Spleen (tissue), 11 donors: ENCODE measurements at regions not wholly inside any gene's neighbourhood (a gene's known extent, or its start where the extent isn't known, plus 50 kb on each side); places are given as distances from the start of the nearest gene placed in this dataset.
"Not testable (repeated sequence)": the region's sequence is repeated elsewhere in the genome, so short reads cannot be mapped to it uniquely, and the experiment has no call there.

Experiments used
- DNase-seq: peaks from one replicate; pipeline ENCODE4 v3.0.0-alpha.2; 2020
- H3K27ac ChIP-seq, 8 donors: fragments of 200-600 bp; sonication (generic) in 7 of 8; 1 replicate in 4 of 8; 2 replicates in 4 of 8; pipeline versions ENCODE4 v1.5.0 to v1.8.0; 2016 to 2021; ENCODE audit warnings: inconsistent platforms in 4 of 8, mild to moderate bottlenecking in 4 of 8, moderate library complexity in 1 of 8
- H3K27me3 ChIP-seq, 7 donors: fragments of 200-600 bp; sonication (generic) in 6 of 7; replicated peaks in 1 of 7; 1 replicate in 4 of 7; 2 replicates in 3 of 7; pipeline versions ENCODE4 v1.5.0 to v1.8.0; 2016 to 2021; ENCODE audit warnings: inconsistent platforms in 3 of 7, mild to moderate bottlenecking in 1 of 7
- H3K36me3 ChIP-seq, 6 donors: fragments of 200-600 bp; sonication (generic) in 5 of 6; 1 replicate in 4 of 6; 2 replicates in 2 of 6; pipeline versions ENCODE4 v1.5.0 to v1.8.0; 2016 to 2021; ENCODE audit warnings: inconsistent platforms in 2 of 6
- H3K4me1 ChIP-seq, 6 donors: fragments of 200-600 bp; sonication (generic) in 5 of 6; 1 replicate in 3 of 6; 2 replicates in 3 of 6; pipeline versions ENCODE4 v1.5.0 to v1.8.0; 2016 to 2021; ENCODE audit warnings: inconsistent platforms in 3 of 6
- H3K4me3 ChIP-seq, 8 donors: fragments of 200-600 bp; sonication (generic) in 7 of 8; 1 replicate in 4 of 8; 2 replicates in 4 of 8; pipeline versions ENCODE4 v1.5.0 to v1.8.0; 2016 to 2021; ENCODE audit warnings: inconsistent platforms in 4 of 8, mild to moderate bottlenecking in 4 of 8, moderate library complexity in 2 of 8
- H3K9me3 ChIP-seq, 8 donors: fragments of 200-600 bp; sonication (generic) in 7 of 8; 1 replicate in 4 of 8; 2 replicates in 4 of 8; pipeline versions ENCODE4 v1.5.0 to v1.8.0; 2016 to 2021; ENCODE audit warnings: inconsistent platforms in 4 of 8
- CTCF ChIP-seq, 11 experiments: fragments of 200-600 bp in 7 of 11; fragments of 450-650 bp in 4 of 11; sonication (generic) in 4 of 11; IDR thresholded peaks in 8 of 11; conservative IDR thresholded peaks in 3 of 11; 1 replicate in 7 of 11; 2 replicates in 4 of 11; pipeline versions ENCODE4 v1.4.0 to v1.8.0; 2016 to 2021; ENCODE audit warnings: antibody characterized with exemption in 11 of 11, inconsistent platforms in 4 of 11, mild to moderate bottlenecking in 1 of 11
- POLR2A ChIP-seq, 3 donors: fragments of 450-650 bp; IDR thresholded peaks; one replicate each; pipeline ENCODE4 v1.5.1; 2017; ENCODE audit warnings: antibody characterized with exemption in 3 of 3, mild to moderate bottlenecking in 1 of 3
- POLR2AphosphoS5 ChIP-seq, 3 donors: sonication (generic); formaldehyde crosslinking; IDR thresholded peaks; one replicate each; pipeline ENCODE4 v1.5.1; 2017; ENCODE audit warnings: antibody characterized with exemption in 3 of 3
- WGBS, 5 donors: extraction: QIAGEN DNeasy Blood & Tissue Kit in 3 of 5; methylation state at CpG; one replicate each; pipeline versions ENCODE4 v1.1.5 to v1.1.7; 2013 to 2018; 5-methylcytosine and 5-hydroxymethylcytosine counted together
- intact Hi-C: fragments of 100-400 bp; cut with DNase I; formaldehyde crosslinking; loops from one replicate; pipeline ENCODE4 v1.15.0; 2023; ENCODE audit warnings: low total_unique reads
- donor health status: healthy with polysubstance abuse.
- donor health status: DM: no; HTN: no; CAD: no; lungs with moderate emphysema.
- donor health status: DM: no; HTN: no; CAD: no.
- donor health status: Bipolar disorder and iron deficiency.
- donor health status: healthy.
- donor health status: DM: no; HTN: no; CAD: no.
- donor health status: DM: yes; HTN: yes; CAD: no.

- intact Hi-C loops: no loop called here
- Histone ChIP-seq H3K4me3 (no peak overlapping the region), H3K9me3 (peaks cover 0 to 5% (median 0%) of the 10 kb centered on the region in 8 donors), H3K36me3 (no peaks in the 10 kb centered on the region), H3K27me3 (no peaks in the 10 kb centered on the region), H3K4me1 (no peaks in the 10 kb centered on the region), H3K27ac (no peak overlapping the region)
- DNase-seq: no peak
- 75 to 90% (median 82%) methylated on average over 3 of the region's 3 CpGs for WGBS, 5 donors
- no peak for TF ChIP-seq CTCF (IDR thresholded peaks at IDR 0.05 in 8 of 11, conservative IDR thresholded peaks at IDR 0.05 in 3 of 11)
- no peak for TF ChIP-seq POLR2A (IDR thresholded peaks at IDR 0.05)
- TF ChIP-seq POLR2AphosphoS5 (IDR thresholded peaks at IDR 0.05): no peak
Observed at GRCh38 chr2:145792745-145793144, 1272.8 kb upstream of the ZEB2 start.

DNA sequence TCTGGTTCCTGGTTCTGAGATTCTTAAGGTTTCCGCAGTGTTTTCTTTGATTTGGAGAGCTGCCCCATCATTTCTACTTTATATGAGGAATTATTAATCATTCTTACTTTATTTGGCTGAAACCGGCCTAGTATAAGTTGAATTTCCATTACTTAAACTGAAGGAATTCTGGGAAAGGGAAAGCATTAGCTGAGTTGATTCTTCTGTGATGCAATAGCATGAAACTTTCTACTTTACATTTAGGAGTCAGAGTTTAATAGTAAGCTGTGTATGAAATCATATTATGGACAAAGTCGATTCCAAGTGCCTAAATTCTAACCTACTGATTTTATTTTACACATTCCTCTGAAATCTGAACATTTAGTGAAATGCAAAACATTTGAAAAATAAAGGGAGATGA is 1269.7 kb upstream of the ZEB2 start:
- Histone ChIP-seq H3K9me3 (peaks cover 0 to 14% (median 2%) of the 10 kb centered on the region in 8 donors), H3K4me3 (no peak overlapping the region), H3K27ac (no peak overlapping the region), H3K36me3 (no peaks in the 10 kb centered on the region), H3K4me1 (no peaks in the 10 kb centered on the region), H3K27me3 (no peaks in the 10 kb centered on the region)
- intact Hi-C loops: no loop called here
- 88 to 95% (median 91%) methylated on average over 3 of the region's 3 CpGs for WGBS, 5 donors
- DNase-seq: no peak
- TF ChIP-seq POLR2A (IDR thresholded peaks at IDR 0.05) (no peak), POLR2AphosphoS5 (IDR thresholded peaks at IDR 0.05) (no peak), CTCF (IDR thresholded peaks at IDR 0.05 in 8 of 11, conservative IDR thresholded peaks at IDR 0.05 in 3 of 11) (no peak)

- H3K9me3 ChIP-seq: peaks cover 0 to 14% (median 2%) of the 10 kb centered on the region in 8 donors
- H3K27ac ChIP-seq, H3K4me1 ChIP-seq, DNase-seq, intact Hi-C loops, H3K4me3 ChIP-seq, H3K27me3 ChIP-seq, H3K36me3 ChIP-seq: not testable (repeated sequence)
- WGBS, 5 donors: 89 to 96% (median 94%) methylated on average over 6 of the region's 6 CpGs
Observed at GRCh38 chr2:145787597-145788361, 1267.9 kb upstream of the ZEB2 start.

- H3K4me1 ChIP-seq, H3K27me3 ChIP-seq, DNase-seq, H3K9me3 ChIP-seq, intact Hi-C loops, H3K27ac ChIP-seq, H3K4me3 ChIP-seq, H3K36me3 ChIP-seq: not testable (repeated sequence)
- 89 to 96% (median 93%) methylated on average over 3 to 5 of the region's 5 CpGs for WGBS, 5 donors
Observed at GRCh38 chr2:145782607-145783006, 1262.7 kb upstream of the ZEB2 start.

DNA sequence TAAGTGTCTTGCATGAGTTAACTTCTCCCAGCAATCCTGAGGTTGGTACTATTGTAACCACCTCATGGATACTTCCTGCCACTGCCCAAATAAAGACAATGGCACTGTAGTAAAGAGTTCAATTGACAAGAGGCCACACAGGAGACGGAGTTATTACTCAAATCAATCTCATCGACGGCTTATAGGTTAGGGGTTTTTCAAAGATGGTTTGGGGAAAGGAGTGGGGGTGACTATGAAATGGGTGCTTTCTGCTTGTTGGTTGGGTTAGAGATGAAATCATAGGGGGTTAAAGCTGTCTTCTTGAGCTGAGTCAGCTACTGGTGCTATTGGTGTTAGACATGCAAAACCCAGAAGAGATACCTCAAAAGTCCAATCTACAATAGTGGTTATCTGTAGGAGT is 1258.0 kb upstream of the ZEB2 start:
- Histone ChIP-seq H3K4me1 (no peaks in the 10 kb centered on the region), H3K36me3 (no peaks in the 10 kb centered on the region)
- 73 to 93% (median 78%) methylated on average over 3 of the region's 3 CpGs for WGBS, 5 donors

More for the DNA sequence above, 1258.0 kb upstream of the ZEB2 start:
- TF ChIP-seq CTCF (IDR thresholded peaks at IDR 0.05 in 8 of 11, conservative IDR thresholded peaks at IDR 0.05 in 3 of 11) (no peak), POLR2AphosphoS5 (IDR thresholded peaks at IDR 0.05) (no peak), POLR2A (IDR thresholded peaks at IDR 0.05) (no peak)
- Histone ChIP-seq H3K27ac (no peak overlapping the region), H3K27me3 (no peaks in the 10 kb centered on the region), H3K4me3 (no peak overlapping the region), H3K9me3 (no peaks in the 10 kb centered on the region)
- intact Hi-C loops: no loop called here
- DNase-seq: no peak
